PC-9 (cell line): ENCODE measurements at regions not wholly inside any gene's neighbourhood (a gene's known extent, or its start where the extent isn't known, plus 50 kb on each side); places are given as distances from the start of the nearest gene placed in this dataset.

ENCODE experiments used
- CTCF ChIP-seq: fragments of 200-600 bp; sonication (generic); conservative IDR thresholded peaks from 2 replicates; pipeline ENCODE4 v1.6.1; 2017; ENCODE audit warnings: mixed run types, antibody characterized with exemption, mild to moderate bottlenecking, moderate library complexity
- EZH2 ChIP-seq: fragments of 200-600 bp; sonication (generic); IDR thresholded peaks from 2 replicates; pipeline ENCODE4 v1.8.0; 2017; ENCODE audit warnings: antibody characterized with exemption, low read depth

- TF ChIP-seq CTCF (no peak), EZH2 (no peak)
Observed at GRCh38 chr4:138954428-138954827, 61.2 kb upstream of the NOCT start.
